GM06990 (cell line): ENCODE measurements at regions not wholly inside any gene's neighbourhood (a gene's known extent, or its start where the extent isn't known, plus 50 kb on each side); places are given as distances from the start of the nearest gene placed in this dataset.
"Not testable (repeated sequence)": the region's sequence is repeated elsewhere in the genome, so short reads cannot be mapped to it uniquely, and the experiment has no call there.

Experiments
- DNase-seq: peaks from one replicate; pipeline ENCODE4 v3.0.0-alpha.2; 2011; ENCODE audit not compliant: insufficient read length; ENCODE audit errors: extremely low read depth
- H3K27me3 ChIP-seq: replicated peaks from 2 replicates; pipeline ENCODE4 v1.6.0; 2011; ENCODE audit warnings: low read length; ENCODE audit not compliant: control insufficient read depth, insufficient read depth
- H3K36me3 ChIP-seq: 2 replicates; pipeline ENCODE4 v1.5.1; 2011; ENCODE audit warnings: low read length; ENCODE audit not compliant: control insufficient read depth, insufficient read depth
- H3K4me3 ChIP-seq: replicated peaks from 2 replicates; pipeline ENCODE4 v1.5.1; 2011; ENCODE audit warnings: low read depth, mild to moderate bottlenecking, control low read depth, low read length
- CTCF ChIP-seq: IDR thresholded peaks from 2 replicates; pipeline ENCODE4 v1.5.1; 2011; ENCODE audit warnings: low read length, control low read depth, mild to moderate bottlenecking, inconsistent platforms; ENCODE audit not compliant: insufficient read depth, poor library complexity, severe bottlenecking

GRCh38 chr5:162593881-162594280 lies 526.3 kb downstream of the GABRG2 start:
- H3K4me3 ChIP-seq = no peak overlapping the region
- no peak for DNase-seq
- TF ChIP-seq CTCF = peak; percentile 36
- H3K27me3 ChIP-seq = no peaks in the 10 kb centered on the region
- H3K36me3 ChIP-seq = no peaks in the 10 kb centered on the region

- Histone ChIP-seq H3K27me3 (no peaks in the 10 kb centered on the region), H3K36me3 (no peaks in the 10 kb centered on the region), H3K4me3 (no peak overlapping the region)
- TF ChIP-seq CTCF = no peak
- DNase-seq = no peak
Observed at GRCh38 chr5:162603443-162604070, 536.0 kb downstream of the GABRG2 start.

GRCh38 chr5:162607879-162608278 lies 540.3 kb downstream of the GABRG2 start:
- DNase-seq = no peak
- H3K36me3 ChIP-seq = no peaks in the 10 kb centered on the region
- H3K4me3 ChIP-seq = no peak overlapping the region
- no peaks in the 10 kb centered on the region for H3K27me3 ChIP-seq
- TF ChIP-seq CTCF = peak; percentile 12

- not testable (repeated sequence) for H3K27me3 ChIP-seq, H3K4me3 ChIP-seq
Observed at GRCh38 chr5:162621726-162622263, 554.2 kb downstream of the GABRG2 start.

GRCh38 chr5:162624110-162624509 lies 556.5 kb downstream of the GABRG2 start:
- no peak for TF ChIP-seq CTCF
- H3K36me3 ChIP-seq = no peaks in the 10 kb centered on the region
- H3K4me3 ChIP-seq = no peak overlapping the region
- no peak for DNase-seq
- H3K27me3 ChIP-seq = no peaks in the 10 kb centered on the region

More at GRCh38 chr5:162621726-162622263, 554.2 kb downstream of the GABRG2 start:
- H3K36me3 ChIP-seq, DNase-seq: not testable (repeated sequence)

- Histone ChIP-seq H3K4me3 (no peak overlapping the region), H3K27me3 (no peaks in the 10 kb centered on the region), H3K36me3 (no peaks in the 10 kb centered on the region)
- DNase-seq = no peak
- no peak for TF ChIP-seq CTCF
Observed at GRCh38 chr5:162637481-162637880, 569.9 kb downstream of the GABRG2 start.
